ENCODE measurements at regions not wholly inside any gene's neighbourhood (a gene's known extent, or its start where the extent isn't known, plus 50 kb on each side); places are given as distances from the start of the nearest gene placed in this dataset.
A peak's percentile ranks its signal among the peaks of the same experiment; 100 is the strongest.

DNA sequence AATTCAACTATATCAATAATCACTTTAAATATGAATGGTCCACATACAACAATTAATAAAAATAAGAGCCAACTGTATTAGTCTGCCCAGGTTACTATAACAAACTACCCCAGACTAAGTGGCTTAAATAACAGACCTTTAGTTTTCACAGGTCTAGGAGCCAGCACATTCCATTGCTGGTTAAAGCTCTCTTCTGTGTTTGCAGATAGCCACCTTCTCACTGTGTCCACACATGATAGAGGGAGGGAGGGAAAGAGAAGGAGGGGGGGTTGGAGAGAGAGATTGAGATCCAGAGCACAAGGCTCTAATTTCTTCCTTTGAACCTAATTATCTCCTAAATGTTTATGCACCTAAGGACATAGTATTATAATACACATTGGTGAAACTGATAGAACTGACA is 267.8 kb upstream of the NXPH2 start:
- ChIA-PET POLR2A (ENCODE audit: unreplicated experiment) (no interaction called here), CTCF (no interaction called here)
- no peak overlapping the region for H3K27ac ChIP-seq (ENCODE audit: low read length)
- H3F3A ChIP-seq (ENCODE audit: low read length, unreplicated experiment) = no peaks in the 10 kb centered on the region
- BruUV-seq (replicated peaks) = no TSS peak
- H3K9me2 ChIP-seq (replicated peaks; ENCODE audit: low read length) = no peaks in the 10 kb centered on the region
- H3K36me3 ChIP-seq (ENCODE audit: low read depth, low read length) = no peaks in the 10 kb centered on the region
- intact Hi-C loops (cut with micrococcal nuclease) = no loop called here
- TF ChIP-seq, protein P1, sequence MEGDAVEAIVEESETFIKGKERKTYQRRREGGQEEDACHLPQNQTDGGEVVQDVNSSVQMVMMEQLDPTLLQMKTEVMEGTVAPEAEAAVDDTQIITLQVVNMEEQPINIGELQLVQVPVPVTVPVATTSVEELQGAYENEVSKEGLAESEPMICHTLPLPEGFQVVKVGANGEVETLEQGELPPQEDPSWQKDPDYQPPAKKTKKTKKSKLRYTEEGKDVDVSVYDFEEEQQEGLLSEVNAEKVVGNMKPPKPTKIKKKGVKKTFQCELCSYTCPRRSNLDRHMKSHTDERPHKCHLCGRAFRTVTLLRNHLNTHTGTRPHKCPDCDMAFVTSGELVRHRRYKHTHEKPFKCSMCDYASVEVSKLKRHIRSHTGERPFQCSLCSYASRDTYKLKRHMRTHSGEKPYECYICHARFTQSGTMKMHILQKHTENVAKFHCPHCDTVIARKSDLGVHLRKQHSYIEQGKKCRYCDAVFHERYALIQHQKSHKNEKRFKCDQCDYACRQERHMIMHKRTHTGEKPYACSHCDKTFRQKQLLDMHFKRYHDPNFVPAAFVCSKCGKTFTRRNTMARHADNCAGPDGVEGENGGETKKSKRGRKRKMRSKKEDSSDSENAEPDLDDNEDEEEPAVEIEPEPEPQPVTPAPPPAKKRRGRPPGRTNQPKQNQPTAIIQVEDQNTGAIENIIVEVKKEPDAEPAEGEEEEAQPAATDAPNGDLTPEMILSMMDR (conservative IDR thresholded peaks at IDR 0.05; ENCODE audit: low read depth, low read length) = no peak
- TF ChIP-seq EZH2phosphoT487 (IDR thresholded peaks at IDR 0.05; ENCODE audit: borderline replicate concordance, low read length) = no peak
- TF ChIP-seq EZH2 (IDR thresholded peaks at IDR 0.05; ENCODE audit: low read length, unreplicated experiment) = no peak
- H3K9ac ChIP-seq (ENCODE audit: low read length) = no peak overlapping the region
- no peaks in the 10 kb centered on the region for H4K20me1 ChIP-seq (ENCODE audit: low read length)
- H3K9me3 ChIP-seq (ENCODE audit: low read length) = no peaks in the 10 kb centered on the region
- DNase-seq = no peak
- no peaks in the 10 kb centered on the region for H3K79me2 ChIP-seq (ENCODE audit: low read length)
- H3K4me3 ChIP-seq (ENCODE audit: low read length) = no peak overlapping the region
- no peak overlapping the region for H3K4me2 ChIP-seq (ENCODE audit: low read length)
- no peak overlapping the region for H2AFZ ChIP-seq (ENCODE audit: low read length)
- no peak for ATAC-seq
- no peaks in the 10 kb centered on the region for H3K27me3 ChIP-seq (ENCODE audit: low read length)
- H3K4me1 ChIP-seq (ENCODE audit: insufficient read depth, low read length) = no peaks in the 10 kb centered on the region

DNA sequence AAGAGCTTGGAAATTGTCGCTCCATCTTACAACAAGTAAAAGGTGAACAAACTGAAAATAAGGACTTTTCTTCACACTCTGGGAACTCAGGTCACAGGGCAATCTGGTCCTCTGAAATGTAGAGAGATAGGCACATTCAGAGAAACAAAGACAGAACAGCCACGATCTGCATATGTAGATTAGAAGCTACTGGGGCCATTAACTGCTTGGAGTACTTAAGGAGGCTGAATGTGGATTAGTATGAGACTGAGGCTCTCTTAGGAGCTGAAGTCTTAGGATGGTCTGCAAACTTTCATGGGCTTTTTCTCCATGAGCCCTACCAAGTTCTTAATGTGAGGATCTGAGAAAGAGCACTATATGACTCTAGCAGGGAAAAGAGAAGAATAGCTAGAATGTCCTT is 265.3 kb upstream of the NXPH2 start:
- Histone ChIP-seq H3K4me3 (ENCODE audit: low read length) (no peak overlapping the region), H3K4me2 (ENCODE audit: low read length) (no peak overlapping the region), H4K20me1 (ENCODE audit: low read length) (no peaks in the 10 kb centered on the region), H3K9me2 (replicated peaks; ENCODE audit: low read length) (no peaks in the 10 kb centered on the region), H3K36me3 (ENCODE audit: low read depth, low read length) (no peaks in the 10 kb centered on the region), H3K4me1 (ENCODE audit: insufficient read depth, low read length) (no peaks in the 10 kb centered on the region), H3K9ac (ENCODE audit: low read length) (no peak overlapping the region), H3F3A (ENCODE audit: low read length, unreplicated experiment) (no peaks in the 10 kb centered on the region), H3K9me3 (ENCODE audit: low read length) (no peaks in the 10 kb centered on the region), H3K27ac (ENCODE audit: low read length) (no peak overlapping the region), H3K27me3 (ENCODE audit: low read length) (no peaks in the 10 kb centered on the region), H2AFZ (ENCODE audit: low read length) (0 out of 2 replicates have a peak overlapping the region, but pooled peaks have one; percentile 5), H3K79me2 (ENCODE audit: low read length) (no peaks in the 10 kb centered on the region)
- CTCF ChIA-PET = interaction anchor here (0.6 kb wide), 1 partner anchor 8 kb away, joined by 3 read pairs; no protein-coding TSS in a partner anchor
- no TSS peak for BruUV-seq (replicated peaks)
- ATAC-seq (no peak), DNase-seq (no peak)
- TF ChIP-seq, protein P1 (conservative IDR thresholded peaks at IDR 0.05; ENCODE audit: low read depth, low read length) = no peak
- TF ChIP-seq EZH2phosphoT487 (IDR thresholded peaks at IDR 0.05; ENCODE audit: borderline replicate concordance, low read length) (no peak), EZH2 (IDR thresholded peaks at IDR 0.05; ENCODE audit: low read length, unreplicated experiment) (no peak)
- POLR2A ChIA-PET (ENCODE audit: unreplicated experiment) = interaction anchor here (0.6 kb wide), 1 partner anchor 36 kb away, joined by 3 read pairs; no protein-coding TSS in a partner anchor
- intact Hi-C loops (cut with micrococcal nuclease) = no loop called here

DNA sequence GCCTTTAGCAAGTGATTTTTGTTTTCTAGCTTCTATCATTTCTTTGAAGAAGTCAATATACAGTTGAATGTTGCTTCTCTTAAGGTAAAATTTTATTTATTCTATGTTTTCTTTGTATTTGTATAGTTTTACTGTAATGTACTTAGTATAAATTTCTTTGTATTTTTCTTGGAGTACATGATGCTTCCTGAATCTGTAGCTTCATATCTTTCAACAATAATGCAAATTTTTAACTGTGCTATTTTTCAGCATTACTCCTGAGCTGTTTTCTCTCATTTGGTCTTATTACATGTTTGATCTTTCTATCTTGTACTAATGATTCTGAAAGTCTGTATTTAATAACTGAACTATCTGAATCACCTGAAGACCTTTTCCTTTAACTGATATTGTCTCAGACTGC is 253.9 kb upstream of the NXPH2 start:
- TF ChIP-seq EZH2 (IDR thresholded peaks at IDR 0.05; ENCODE audit: low read length, unreplicated experiment) (no peak), EZH2phosphoT487 (IDR thresholded peaks at IDR 0.05; ENCODE audit: borderline replicate concordance, low read length) (no peak)
- TF ChIP-seq, protein P1 (conservative IDR thresholded peaks at IDR 0.05; ENCODE audit: low read depth, low read length) = no peak
- no peaks in the 10 kb centered on the region for H3K36me3 ChIP-seq (ENCODE audit: low read depth, low read length)
- no peaks in the 10 kb centered on the region for H3K9me3 ChIP-seq (ENCODE audit: low read length)
- no peak overlapping the region for H3K27ac ChIP-seq (ENCODE audit: low read length)
- H3K79me2 ChIP-seq (ENCODE audit: low read length) = no peaks in the 10 kb centered on the region
- ChIA-PET POLR2A (ENCODE audit: unreplicated experiment) (no interaction called here), CTCF (no interaction called here)
- H3K9ac ChIP-seq (ENCODE audit: low read length) = no peak overlapping the region
- peaks cover 26% of the 10 kb centered on the region for H3K4me1 ChIP-seq (ENCODE audit: insufficient read depth, low read length)
- no peaks in the 10 kb centered on the region for H3K9me2 ChIP-seq (replicated peaks; ENCODE audit: low read length)
- no peak overlapping the region for H3K4me3 ChIP-seq (ENCODE audit: low read length)
- H3F3A ChIP-seq (ENCODE audit: low read length, unreplicated experiment) = no peaks in the 10 kb centered on the region
- H3K27me3 ChIP-seq (ENCODE audit: low read length) = no peaks in the 10 kb centered on the region
- intact Hi-C loops (cut with micrococcal nuclease) = loop anchor here (10.0 kb wide), 1 partner anchor 321 kb away; no protein-coding TSS in a partner anchor
- BruUV-seq (replicated peaks) = no TSS peak
- no peaks in the 10 kb centered on the region for H4K20me1 ChIP-seq (ENCODE audit: low read length)
- ATAC-seq = no peak
- no peak overlapping the region for H3K4me2 ChIP-seq (ENCODE audit: low read length)
- H2AFZ ChIP-seq (ENCODE audit: low read length) = no peak overlapping the region
- DNase-seq = no peak
